Activated CD8-positive, alpha-beta memory T cell treated with anti-CD3 and anti-CD28 coated beads for 48 hours (primary cell): ENCODE measurements at regions not wholly inside any gene's neighbourhood (a gene's known extent, or its start where the extent isn't known, plus 50 kb on each side); places are given as distances from the start of the nearest gene placed in this dataset.

Source experiments
- DNase-seq, 3 experiments: peaks; one replicate each; pipeline ENCODE4 v3.0.0-alpha.2; 2020; ENCODE audit warnings: low read depth in 2 of 3, low spot score in 2 of 3

DNA sequence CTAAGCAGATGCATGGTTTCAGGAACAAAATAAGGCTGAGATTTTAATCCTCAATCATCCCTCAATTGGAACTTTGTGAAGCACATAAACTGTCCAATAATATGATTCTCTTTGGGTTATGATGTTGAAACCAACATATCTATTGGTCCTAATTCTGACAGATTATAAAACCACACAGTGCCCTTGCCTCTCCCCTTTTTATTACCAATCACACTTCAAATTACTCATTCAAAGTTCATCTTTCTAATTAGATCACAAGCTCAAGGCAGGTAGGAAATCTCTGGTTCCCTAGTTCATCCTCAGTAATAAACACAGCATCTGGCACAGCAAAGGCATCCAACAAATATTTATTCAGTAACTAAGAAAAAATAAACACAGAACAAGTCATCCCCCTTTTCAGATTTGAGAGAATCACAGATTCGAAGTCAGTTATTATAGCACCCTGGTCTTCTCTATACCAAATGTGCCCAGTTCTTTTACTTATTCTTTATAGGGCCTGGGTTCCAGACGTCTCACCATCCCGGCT lies 611.6 kb downstream of the INSC start:
- no peak for DNase-seq

DNA sequence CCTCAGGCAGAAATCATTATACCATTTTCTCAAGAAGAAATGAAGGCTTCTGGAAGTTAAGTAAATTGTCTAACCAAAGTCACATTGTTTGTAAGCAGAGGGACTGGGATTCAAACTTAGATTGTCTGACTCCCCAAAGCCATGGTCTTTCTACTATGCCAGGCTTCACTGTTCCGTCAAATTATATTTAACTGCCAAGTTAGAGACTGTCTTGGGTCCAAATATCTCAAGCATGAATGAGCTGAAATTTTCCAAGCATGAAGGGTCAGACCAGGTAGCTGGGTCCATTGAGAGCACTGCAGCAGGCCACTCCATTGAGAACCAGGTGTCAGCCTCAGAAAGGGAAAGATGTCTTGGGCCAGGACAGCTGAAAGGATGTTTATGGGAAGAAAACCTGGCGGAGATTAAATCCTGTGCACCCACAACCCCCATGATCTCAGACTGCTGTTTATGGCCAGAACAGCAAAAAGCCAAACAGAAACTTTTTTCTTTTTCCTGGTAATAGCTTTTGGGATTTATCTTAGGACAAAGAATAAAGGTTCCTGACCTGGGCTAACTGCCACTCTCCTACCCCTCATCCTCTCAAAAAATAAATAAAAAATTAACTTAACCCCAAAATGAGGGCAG lies 612.3 kb downstream of the INSC start:
- DNase-seq: no peak

DNA sequence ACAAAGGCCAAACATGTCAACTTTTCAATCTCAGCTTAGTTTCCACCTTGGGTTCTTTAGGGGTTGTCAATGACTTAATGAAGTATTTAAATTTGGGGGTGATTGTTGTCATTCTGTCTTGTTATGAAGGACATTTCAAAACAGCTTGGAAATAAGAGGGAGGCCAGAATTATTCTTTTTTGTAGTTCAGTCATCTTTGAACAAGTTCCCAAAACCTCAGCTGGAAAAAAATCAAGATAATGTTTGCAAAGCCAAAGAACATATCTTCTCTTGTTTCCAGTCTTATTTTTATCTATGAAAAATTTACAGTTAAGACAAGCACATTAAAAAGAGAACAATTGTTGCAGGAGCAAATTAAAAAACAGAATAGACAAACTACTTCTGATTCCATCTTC lies 612.8 kb downstream of the INSC start:
- DNase-seq: no peak

DNA sequence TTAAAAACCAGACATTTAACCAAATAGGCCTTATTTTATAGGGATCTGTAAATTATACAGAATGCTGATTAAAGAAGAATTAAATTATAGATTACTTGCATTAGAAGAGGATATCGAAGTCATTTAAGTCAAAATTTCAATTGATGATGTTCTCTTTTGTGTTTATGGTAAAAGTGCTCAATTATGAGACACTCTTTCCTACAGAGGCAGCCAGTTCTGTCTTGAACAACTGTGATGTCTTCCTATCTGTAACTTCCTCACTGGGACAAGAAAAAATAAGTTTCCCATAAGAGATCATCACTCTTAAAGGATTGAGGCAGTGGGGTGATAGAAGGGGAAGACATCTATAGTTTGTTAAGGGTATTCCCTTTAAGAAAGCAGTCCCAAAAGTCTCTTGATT lies 613.5 kb downstream of the INSC start:
- no peak for DNase-seq

DNA sequence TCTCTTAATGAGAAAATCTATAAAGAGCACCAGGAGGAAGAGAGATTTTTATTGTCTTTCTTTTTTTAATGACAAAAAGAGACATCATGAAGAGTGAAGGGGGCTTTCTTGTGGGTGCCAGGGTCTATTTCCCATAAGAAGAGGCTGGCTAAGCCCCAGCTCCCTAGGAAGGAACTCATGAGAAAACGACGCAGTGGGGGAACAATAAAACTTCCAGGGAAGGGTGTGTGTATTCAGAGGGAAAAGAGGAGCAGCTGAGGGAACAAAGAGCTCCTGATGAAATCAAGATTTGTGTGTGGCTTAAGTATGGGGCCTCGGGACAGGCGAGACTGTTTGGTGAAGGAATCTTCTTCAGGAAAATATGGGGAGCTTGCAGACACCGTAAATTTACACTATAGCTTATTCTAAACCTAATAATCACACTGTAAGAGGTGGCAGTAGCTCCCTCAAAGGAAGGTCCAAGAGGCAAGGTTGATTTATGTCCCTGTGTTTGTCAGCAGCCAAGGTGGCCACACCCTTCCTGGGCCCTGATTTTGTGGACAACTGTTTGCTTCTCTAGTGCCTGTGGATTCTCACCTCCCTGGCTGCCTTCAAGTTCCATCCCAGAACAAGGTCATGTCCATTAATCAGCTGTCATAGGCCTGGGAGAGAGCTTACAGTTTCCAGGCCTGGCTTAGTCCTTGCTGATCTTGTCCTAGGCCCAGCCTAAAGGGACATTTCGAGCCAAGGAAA lies 615.7 kb downstream of the INSC start:
- no peak for DNase-seq

DNA sequence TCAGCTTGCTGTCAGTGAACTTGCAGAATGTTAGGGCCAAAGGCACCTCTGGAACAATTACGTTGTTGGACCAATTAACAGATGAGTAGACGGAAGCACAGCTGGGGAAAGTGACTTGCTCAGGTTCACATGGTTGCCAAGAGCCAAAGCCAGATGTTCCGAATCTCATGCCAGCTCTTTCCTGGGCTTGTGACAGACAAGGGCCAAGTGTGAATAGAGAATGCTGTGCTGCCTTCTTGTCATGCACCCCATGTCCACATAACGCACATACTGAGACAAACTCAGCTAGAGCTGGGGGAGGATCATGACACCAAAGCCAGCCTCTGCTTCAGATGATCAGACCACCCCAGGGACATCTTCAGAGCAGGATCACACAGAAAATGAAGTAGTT lies 616.3 kb downstream of the INSC start:
- DNase-seq: no peak

DNA sequence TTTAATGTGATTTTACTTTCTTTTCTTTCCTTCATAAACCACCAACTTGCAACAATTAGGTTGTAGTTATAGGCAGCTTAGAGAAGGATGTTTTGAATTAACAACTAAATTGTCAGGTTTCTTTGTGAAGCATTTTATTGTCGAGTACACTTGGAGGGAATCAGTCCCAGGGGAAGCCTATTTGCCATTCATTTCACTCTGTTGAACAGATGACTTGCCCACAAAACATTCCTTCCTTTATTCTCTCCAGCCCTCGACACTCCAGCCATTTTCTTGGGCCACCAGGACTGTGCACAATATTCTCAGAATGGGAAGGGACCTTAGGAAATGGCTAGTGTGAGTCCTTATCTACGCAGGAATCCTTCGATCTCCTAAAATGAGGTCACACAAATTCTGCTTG lies 620.6 kb downstream of the SOX6 start:
- DNase-seq: no peak

DNA sequence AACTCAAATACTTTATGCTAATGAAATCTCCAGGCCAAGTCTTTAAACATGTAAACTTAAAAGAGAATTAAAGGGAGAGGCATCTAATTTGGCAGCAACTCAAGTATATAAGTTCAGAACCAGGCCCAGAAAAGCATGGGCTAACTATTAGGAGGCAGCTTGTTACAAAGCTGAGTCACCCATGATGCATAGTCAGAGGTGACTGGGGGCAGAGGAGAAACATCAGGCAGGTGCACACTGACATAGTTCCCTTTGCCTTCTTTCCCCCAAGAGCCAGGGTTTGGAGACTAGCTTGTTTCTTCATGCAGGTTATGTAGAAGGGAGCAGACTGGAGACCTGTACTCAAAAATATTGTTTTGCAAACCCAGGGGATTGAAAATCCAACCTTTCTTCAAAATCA lies 619.0 kb downstream of the SOX6 start:
- DNase-seq: no peak

DNA sequence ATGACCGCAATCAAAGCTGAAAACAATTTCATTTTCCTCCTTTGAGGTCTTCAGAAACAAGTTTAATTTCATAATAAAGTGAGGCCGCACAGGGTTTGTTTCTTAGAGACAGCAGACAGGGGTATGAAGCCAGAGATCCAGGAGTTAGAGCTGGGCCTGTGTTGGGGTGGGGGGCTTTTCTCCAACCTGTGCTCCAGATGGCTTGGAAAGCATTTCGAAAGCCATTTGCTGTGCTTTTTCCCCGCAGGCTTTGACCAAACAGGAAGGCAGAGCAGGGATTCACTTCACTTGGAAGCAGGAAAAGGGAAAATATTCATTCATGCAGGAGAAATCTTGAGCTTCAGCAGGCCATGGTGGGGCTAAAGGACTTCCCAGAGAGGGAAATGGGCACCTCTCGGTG lies 617.4 kb downstream of the SOX6 start:
- no peak for DNase-seq

DNA sequence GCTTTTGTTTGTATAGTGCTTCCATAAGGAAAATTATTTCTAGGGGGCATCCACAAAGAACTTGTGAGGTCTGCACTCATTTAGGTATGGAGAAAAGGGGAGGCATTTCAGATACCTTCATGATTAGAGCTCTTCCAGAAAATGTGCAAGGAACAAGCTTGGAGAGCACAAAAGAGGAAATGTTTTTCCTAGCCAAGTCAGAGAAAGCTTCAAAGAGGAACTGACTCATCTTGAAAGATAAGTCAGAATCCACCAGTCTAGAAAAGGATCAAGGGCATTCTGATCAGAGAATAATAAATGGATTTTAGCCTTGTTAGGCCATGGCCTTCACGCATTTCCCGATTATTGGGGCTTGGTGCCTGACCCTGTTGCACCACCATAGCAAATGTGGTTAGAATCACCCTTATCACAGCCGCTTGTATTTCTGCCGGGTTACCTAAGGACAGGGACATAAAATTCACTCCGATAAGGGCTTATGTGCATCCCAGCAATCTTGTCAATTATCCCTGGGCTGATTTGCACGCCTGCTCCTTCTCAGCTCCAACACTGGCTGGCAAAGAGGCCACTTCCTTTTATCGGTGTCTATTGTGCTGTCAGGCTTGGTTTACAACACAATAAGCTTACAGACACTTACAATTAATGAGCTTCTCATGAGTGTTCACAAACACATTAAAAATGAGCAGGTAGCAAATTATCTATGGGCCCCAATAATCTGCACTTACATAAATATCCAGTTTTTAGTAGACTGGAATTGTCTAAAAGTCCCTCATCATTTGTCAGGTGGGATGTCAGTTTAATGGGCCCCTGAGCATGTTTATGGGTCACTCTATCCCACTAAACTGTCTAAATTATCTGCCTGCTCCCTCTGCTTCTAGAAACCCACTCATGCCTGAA lies 613.5 kb downstream of the SOX6 start:
- DNase-seq: no peak

DNA sequence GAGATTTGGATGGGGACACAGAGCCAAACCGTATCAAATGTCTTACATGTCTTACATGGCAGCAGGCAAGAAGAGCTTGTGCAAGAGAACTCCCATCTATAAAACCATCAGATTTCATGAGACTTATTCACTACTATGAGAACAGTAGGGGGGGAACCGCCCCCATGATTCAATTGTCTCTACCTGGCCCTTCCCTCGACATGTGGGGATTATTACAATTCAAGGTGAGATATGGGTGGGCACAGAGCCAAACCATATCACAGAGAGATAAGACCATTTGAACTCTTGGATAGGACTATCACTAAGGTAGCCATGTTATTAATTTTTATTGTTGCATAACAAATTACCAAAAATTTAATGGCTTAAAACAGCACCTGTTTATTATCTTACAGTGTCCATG lies 611.7 kb downstream of the SOX6 start:
- DNase-seq: no peak

DNA sequence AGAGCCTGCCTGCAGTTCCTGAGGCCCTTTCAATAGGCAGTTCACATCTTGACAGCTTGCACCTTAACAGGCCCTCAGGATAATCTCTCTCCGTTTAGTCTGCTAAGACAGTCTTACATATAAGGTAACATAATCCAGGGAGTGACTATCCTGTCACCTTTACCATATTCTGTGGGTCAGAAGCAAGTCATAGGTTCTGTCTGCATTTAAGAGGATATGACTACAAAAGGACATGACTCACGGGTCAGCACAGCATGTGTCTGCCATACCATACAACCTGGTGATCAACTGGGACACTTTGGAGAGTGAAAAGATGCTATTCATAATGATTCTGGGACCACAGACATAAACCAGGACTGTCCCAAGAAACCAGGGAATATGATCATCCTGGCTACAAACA lies 611.1 kb downstream of the SOX6 start:
- no peak for DNase-seq

DNA sequence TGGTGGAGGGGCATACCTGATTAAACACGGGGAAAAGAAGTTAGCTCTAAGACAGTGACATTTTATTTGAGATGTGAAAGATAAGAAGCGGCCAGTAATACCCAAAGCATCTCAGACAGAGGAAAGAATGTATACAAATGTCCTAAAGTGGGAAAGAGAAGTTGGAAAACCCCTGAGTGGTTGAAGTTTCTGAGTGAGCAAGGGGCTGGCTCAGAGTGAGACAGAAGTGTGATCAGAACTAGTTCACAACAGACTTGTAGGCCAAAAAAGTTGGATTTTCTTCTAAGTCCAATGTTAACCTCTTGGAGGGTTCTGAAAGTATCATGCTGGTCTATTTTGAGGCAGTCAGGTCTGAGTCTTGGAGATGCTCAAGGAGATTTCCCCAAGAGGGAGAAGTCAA lies 608.7 kb downstream of the SOX6 start:
- DNase-seq: no peak

DNA sequence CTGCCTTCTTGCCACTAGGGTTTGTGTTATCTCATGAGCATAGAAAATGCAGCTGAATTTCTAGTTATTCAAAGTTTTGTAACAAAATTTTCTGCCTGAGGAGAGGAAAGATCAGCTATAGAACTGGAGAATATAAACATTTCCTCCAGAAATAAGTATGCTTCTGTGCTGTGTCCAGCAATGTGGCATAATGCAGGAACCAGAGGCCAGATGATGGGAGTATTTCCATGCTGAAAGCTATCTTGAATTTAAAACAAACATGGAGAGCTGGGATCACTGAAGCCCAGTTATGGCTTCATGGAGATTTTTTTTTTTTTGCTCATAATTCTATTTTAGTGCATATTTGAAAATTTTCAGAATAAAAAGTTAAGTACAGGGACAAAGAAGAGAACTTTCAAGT lies 608.2 kb downstream of the SOX6 start:
- no peak for DNase-seq

DNA sequence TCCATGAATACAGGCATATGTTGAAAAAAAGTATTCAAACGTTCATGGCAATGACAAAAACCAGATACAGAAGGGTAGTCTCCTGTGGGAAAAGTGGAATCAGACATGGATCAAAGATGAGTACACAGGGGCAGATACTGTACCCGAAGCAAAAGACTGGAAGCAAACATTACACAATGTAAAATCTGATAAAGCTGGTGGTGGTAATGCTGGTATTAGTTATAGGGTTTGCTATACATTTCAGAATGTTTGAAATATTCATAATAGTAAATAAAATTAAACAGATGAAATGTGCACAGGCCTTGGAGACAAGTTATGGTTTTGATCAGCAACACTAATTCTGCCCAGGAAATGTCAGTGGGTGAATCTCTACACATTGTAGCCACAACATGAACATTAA lies 607.6 kb downstream of the SOX6 start:
- DNase-seq: no peak

DNA sequence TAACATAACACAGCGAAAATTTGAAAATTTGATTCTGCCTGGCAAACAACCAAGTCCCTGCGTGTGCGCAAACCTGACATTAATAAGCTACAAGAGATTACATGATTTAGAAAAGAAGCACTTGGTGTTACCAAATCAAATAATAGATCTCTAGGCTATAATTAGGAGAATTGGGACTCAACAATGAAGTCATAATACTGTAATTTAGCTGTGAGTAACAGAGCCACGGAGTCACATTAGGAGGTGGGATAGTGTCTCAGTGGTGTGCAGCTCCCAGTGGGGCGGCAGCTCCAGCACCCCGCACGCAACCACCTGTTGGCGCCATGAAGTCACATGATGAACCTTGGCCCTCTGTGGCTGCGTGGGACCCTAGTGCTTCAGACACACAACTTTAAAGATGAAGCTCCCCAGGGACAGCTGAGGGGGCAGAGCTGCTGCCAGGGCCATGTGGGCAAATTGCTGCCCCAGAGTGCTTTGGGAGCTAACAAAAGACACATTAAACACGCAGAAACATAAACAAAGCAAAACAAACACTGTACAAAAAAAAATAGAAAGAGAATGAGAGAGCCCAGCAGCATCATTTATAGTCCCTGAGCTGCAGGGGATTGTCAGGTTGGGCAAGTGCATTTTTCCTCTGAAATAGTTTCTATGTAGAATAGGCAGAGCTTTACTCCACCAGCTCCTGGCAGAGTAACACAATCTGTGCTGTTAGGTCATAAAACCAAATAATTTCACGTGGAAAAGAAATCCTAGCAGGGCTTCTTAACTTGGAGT lies 605.6 kb downstream of the SOX6 start:
- no peak for DNase-seq

DNA sequence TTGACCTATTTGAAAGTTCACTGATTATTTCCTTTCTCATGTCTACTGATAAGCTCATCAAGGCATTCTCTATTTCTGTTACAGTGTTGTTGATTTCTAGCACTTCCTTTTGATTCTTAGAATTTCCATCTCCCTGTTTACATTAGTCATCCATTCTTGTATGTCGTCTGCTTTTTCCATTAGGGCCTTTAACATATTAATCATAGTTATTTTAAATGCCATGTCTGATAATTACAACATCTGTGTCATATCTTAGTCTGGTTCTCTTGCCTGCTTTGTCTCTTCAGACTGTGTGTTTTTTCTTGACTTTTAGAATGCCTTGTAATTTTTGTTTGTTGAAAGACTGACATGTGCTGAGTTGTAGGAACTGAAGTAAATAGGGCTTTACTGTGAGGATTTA lies 602.1 kb downstream of the SOX6 start:
- no peak for DNase-seq

DNA sequence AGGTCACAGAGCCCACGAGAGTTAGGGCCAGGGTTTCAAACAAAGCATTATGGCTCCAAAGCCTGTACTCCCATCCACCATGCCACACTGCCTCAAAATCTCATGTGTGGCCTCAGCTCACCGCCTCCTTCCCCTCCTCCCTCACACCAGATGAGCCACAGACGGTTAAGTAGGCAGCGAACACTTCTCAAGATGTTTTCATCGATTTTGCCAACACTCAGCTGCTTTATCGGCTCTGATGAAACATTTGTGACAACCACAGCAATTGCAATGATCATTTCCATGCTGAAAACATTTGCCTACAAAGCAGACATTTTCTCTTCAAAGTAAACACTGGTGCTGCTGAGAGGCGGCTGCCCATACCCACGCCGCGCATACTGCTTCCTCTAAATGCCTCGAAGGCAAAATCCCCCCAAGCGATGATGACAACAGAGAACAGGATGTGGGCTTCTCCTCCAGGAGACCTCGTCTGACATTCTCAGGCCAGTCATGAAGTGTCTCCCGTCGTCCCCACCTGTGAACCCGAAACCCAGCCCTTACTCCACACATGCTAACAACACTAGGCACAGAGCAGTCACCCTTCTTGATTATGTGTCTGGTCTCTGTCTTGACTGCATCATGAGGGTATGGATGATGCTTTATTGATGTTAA lies 599.2 kb downstream of the SOX6 start:
- DNase-seq: no peak

DNA sequence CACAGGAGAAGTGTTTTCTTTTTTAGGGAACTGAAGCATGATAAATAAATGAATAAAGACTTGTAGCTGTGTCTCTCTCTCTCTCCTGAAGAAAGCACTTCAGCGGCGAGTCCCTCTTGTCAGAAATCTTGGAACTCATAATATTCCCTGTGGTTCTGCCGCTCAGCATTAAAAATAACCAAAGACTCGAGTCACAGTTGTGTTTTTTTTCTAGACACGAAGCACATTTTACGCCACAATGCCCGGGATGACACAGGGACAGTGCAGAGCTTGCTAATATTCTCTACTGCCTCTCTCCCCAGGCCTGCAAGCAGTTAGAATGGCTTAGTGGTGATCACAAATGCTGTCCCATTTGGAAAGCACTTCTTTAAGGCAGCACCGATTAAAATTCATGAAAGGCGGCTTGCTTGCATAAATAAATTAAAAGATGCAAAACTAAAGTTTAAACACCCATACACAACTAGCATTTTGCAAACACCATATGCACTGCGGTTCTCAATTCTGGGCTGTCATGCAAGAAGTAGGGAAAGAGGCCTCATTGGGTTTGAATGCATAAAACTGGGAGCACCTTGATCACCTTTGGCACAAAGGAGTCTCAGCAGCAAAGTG lies 597.4 kb downstream of the SOX6 start:
- DNase-seq: no peak

DNA sequence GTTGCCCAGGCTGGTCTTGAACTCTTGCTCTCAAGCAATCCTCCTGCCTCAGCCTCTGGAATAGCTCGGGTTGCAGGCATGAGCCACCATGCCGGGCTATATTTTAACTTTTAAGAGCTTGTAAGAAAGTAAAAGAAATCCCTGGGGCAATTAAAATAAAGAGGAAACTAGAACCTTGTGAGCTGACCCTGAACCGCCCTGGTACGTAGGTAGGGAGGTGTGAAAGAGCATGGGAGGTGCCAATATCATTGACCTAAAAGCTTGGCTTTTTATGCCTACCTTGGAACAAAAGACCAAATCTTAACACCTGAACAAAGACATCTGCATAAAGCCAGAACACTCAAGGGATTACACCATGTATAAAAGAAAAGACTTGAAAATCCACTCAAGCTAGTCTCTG lies 595.1 kb downstream of the SOX6 start:
- DNase-seq: no peak
